Esophagus squamous epithelium (tissue), 4 donors: ENCODE measurements at regions not wholly inside any gene's neighbourhood (a gene's known extent, or its start where the extent isn't known, plus 50 kb on each side); places are given as distances from the start of the nearest gene placed in this dataset.

ENCODE experiments used
- POLR2A ChIP-seq, 4 donors: fragments of 450-650 bp; IDR thresholded peaks; one replicate each; pipeline ENCODE4 v1.6.1; 2017; ENCODE audit warnings: antibody characterized with exemption in 4 of 4, mild to moderate bottlenecking in 4 of 4, moderate library complexity in 3 of 4
- TF ChIP-seq, protein P1 (sequence below), 6 experiments: fragments of 450-650 bp in 4 of 6; fragments of 200-600 bp in 2 of 6; sonication (generic) in 2 of 6; IDR thresholded peaks; one replicate each; pipeline ENCODE4 v1.5.1; 2016 to 2019; ENCODE audit warnings: antibody characterized with exemption in 6 of 6, mild to moderate bottlenecking in 4 of 6, moderate library complexity in 4 of 6

GRCh38 chr20:60338556-60338955, 380.3 kb downstream of the CDH26 start:
- TF ChIP-seq, protein P1, sequence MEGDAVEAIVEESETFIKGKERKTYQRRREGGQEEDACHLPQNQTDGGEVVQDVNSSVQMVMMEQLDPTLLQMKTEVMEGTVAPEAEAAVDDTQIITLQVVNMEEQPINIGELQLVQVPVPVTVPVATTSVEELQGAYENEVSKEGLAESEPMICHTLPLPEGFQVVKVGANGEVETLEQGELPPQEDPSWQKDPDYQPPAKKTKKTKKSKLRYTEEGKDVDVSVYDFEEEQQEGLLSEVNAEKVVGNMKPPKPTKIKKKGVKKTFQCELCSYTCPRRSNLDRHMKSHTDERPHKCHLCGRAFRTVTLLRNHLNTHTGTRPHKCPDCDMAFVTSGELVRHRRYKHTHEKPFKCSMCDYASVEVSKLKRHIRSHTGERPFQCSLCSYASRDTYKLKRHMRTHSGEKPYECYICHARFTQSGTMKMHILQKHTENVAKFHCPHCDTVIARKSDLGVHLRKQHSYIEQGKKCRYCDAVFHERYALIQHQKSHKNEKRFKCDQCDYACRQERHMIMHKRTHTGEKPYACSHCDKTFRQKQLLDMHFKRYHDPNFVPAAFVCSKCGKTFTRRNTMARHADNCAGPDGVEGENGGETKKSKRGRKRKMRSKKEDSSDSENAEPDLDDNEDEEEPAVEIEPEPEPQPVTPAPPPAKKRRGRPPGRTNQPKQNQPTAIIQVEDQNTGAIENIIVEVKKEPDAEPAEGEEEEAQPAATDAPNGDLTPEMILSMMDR (IDR thresholded peaks at IDR 0.05): no peak
- TF ChIP-seq POLR2A (IDR thresholded peaks at IDR 0.05): no peak
